SU-DHL-6 (cell line): ENCODE measurements at regions not wholly inside any gene's neighbourhood (a gene's known extent, or its start where the extent isn't known, plus 50 kb on each side); places are given as distances from the start of the nearest gene placed in this dataset.

Experiments
- H2AFZ ChIP-seq: fragments of 200-600 bp; sonication (generic); 2 replicates; pipeline ENCODE4 v1.6.1; 2014; ENCODE audit warnings: low read depth, mild to moderate bottlenecking, moderate library complexity, mixed read lengths, antibody characterized with exemption, low read length; ENCODE audit not compliant: severe bottlenecking
- H3F3A ChIP-seq: fragments of 200-600 bp; shearing (Covaris generic); 2 replicates; pipeline ENCODE4 v1.6.0; 2016; ENCODE audit warnings: antibody characterized with exemption, mild to moderate bottlenecking; ENCODE audit not compliant: insufficient read depth
- H3K27ac ChIP-seq: fragments of 200-600 bp; sonication (generic); 2 replicates; pipeline ENCODE4 v1.5.1; 2016; ENCODE audit warnings: low read depth, mild to moderate bottlenecking, low read length, moderate library complexity, mixed read lengths
- H3K27me3 ChIP-seq: fragments of 200-600 bp; sonication (generic), shearing (Covaris generic); 2 replicates; pipeline ENCODE4 v1.6.0; 2014; ENCODE audit warnings: mild to moderate bottlenecking, low read length
- H3K36me3 ChIP-seq: fragments of 200-600 bp; sonication (generic); 2 replicates; pipeline ENCODE4 v1.6.1; 2014; ENCODE audit warnings: mild to moderate bottlenecking, low read length, mixed read lengths
- H3K4me2 ChIP-seq: fragments of 300-600, 200-600 bp; shearing (Covaris generic), sonication (generic); 2 replicates; pipeline ENCODE4 v1.6.0; 2014; ENCODE audit warnings: low read length, low read depth, mild to moderate bottlenecking; ENCODE audit not compliant: poor library complexity, severe bottlenecking
- H3K4me3 ChIP-seq: fragments of 200-600 bp; sonication (generic); 2 replicates; pipeline ENCODE4 v1.5.1; 2014; ENCODE audit warnings: antibody characterized with exemption, low read length, mild to moderate bottlenecking, mixed read lengths; ENCODE audit not compliant: insufficient read depth, poor library complexity, severe bottlenecking
- H3K79me2 ChIP-seq: fragments of 200-600 bp; sonication (generic); 2 replicates; pipeline ENCODE4 v1.6.1; 2014; ENCODE audit warnings: mild to moderate bottlenecking, low read length, moderate library complexity; ENCODE audit not compliant: insufficient read depth
- H3K9ac ChIP-seq: fragments of 200-600 bp; sonication (generic); 2 replicates; pipeline ENCODE4 v1.7.0; 2014; ENCODE audit warnings: mild to moderate bottlenecking, low read length
- H3K9me2 ChIP-seq: fragments of 200-600 bp; sonication (generic); replicated peaks from 2 replicates; pipeline ENCODE4 v1.6.1; 2014; ENCODE audit warnings: low read length; ENCODE audit not compliant: insufficient read depth
- H3K9me3 ChIP-seq: fragments of 200-600 bp; sonication (generic); 2 replicates; pipeline ENCODE4 v1.6.1; 2014; ENCODE audit warnings: low read length, mixed read lengths; ENCODE audit not compliant: insufficient read depth
- H4K20me1 ChIP-seq: fragments of 200-600 bp; sonication (generic); 2 replicates; pipeline ENCODE4 v1.6.1; 2014; ENCODE audit warnings: low read depth, mild to moderate bottlenecking, antibody characterized with exemption, low read length, moderate library complexity, mixed read lengths
- EZH2phosphoT487 ChIP-seq: fragments of 200-600 bp; sonication (generic), shearing (Covaris generic); conservative IDR thresholded peaks from 2 replicates; pipeline ENCODE4 v1.6.1; 2018; ENCODE audit warnings: mild to moderate bottlenecking, antibody characterized with exemption, low read length, moderate library complexity, mixed read lengths
- TF ChIP-seq, protein P1 (sequence below): fragments of 200-600 bp; sonication (generic); IDR thresholded peaks from one replicate; pipeline ENCODE4 v1.5.1; 2017; ENCODE audit warnings: antibody characterized with exemption, mild to moderate bottlenecking, low read length, moderate library complexity; ENCODE audit not compliant: insufficient read depth, poor library complexity, severe bottlenecking

DNA sequence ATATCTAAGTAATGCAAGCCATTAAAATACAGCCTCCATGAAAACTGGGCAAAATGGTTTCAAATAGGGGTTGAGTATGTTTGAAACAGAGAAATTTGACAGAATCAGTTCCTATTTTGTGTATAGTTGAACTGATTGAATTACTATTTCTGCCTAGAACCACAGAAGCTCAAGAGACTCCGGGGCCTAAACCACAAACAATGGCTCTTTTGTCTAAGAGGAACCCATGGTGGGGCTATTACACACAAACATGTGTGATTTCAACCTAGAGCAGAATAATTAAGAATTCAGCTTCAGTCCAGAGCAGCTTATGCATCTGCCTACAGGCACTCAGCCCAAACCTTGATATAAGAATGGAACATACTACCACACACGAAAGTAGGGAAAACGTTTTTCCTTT lies 171.2 kb upstream of the MPDZ start:
- Histone ChIP-seq H3F3A (no peaks in the 10 kb centered on the region), H4K20me1 (no peaks in the 10 kb centered on the region), H3K27ac (no peak overlapping the region), H2AFZ (no peak overlapping the region), H3K9me2 (no peaks in the 10 kb centered on the region), H3K4me2 (no peak overlapping the region), H3K27me3 (no peaks in the 10 kb centered on the region), H3K4me3 (no peak overlapping the region), H3K36me3 (no peaks in the 10 kb centered on the region), H3K9ac (no peak overlapping the region), H3K79me2 (no peaks in the 10 kb centered on the region), H3K9me3 (no peaks in the 10 kb centered on the region)
- TF ChIP-seq EZH2phosphoT487: no peak
- TF ChIP-seq, protein P1, sequence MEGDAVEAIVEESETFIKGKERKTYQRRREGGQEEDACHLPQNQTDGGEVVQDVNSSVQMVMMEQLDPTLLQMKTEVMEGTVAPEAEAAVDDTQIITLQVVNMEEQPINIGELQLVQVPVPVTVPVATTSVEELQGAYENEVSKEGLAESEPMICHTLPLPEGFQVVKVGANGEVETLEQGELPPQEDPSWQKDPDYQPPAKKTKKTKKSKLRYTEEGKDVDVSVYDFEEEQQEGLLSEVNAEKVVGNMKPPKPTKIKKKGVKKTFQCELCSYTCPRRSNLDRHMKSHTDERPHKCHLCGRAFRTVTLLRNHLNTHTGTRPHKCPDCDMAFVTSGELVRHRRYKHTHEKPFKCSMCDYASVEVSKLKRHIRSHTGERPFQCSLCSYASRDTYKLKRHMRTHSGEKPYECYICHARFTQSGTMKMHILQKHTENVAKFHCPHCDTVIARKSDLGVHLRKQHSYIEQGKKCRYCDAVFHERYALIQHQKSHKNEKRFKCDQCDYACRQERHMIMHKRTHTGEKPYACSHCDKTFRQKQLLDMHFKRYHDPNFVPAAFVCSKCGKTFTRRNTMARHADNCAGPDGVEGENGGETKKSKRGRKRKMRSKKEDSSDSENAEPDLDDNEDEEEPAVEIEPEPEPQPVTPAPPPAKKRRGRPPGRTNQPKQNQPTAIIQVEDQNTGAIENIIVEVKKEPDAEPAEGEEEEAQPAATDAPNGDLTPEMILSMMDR: no peak

DNA sequence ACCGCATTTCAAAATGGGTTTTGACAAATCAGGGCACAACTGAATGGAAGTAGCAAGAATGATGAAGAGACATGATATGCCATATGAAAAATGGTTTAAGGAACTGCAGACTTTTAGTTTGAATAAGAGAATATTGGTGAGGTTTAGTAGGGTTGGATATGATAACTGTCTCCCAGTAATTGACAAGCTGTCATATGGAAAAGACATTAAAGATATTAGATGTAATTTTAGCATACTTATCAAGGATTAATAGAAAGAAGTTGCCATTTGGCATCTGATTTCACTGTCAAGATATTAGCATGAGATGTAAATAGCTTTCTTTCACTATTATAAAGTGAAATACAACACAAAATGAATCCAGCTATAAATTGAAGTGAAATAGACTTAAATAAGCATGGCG lies 169.0 kb upstream of the MPDZ start:
- Histone ChIP-seq H4K20me1 (no peaks in the 10 kb centered on the region), H3K36me3 (no peaks in the 10 kb centered on the region), H3K9me2 (no peaks in the 10 kb centered on the region), H3K9me3 (no peaks in the 10 kb centered on the region), H3K79me2 (no peaks in the 10 kb centered on the region), H3K9ac (no peak overlapping the region), H2AFZ (no peak overlapping the region), H3K27me3 (no peaks in the 10 kb centered on the region), H3F3A (no peaks in the 10 kb centered on the region), H3K4me2 (no peak overlapping the region), H3K4me3 (no peak overlapping the region), H3K27ac (no peak overlapping the region)
- TF ChIP-seq, protein P1: no peak
- no peak for TF ChIP-seq EZH2phosphoT487

DNA sequence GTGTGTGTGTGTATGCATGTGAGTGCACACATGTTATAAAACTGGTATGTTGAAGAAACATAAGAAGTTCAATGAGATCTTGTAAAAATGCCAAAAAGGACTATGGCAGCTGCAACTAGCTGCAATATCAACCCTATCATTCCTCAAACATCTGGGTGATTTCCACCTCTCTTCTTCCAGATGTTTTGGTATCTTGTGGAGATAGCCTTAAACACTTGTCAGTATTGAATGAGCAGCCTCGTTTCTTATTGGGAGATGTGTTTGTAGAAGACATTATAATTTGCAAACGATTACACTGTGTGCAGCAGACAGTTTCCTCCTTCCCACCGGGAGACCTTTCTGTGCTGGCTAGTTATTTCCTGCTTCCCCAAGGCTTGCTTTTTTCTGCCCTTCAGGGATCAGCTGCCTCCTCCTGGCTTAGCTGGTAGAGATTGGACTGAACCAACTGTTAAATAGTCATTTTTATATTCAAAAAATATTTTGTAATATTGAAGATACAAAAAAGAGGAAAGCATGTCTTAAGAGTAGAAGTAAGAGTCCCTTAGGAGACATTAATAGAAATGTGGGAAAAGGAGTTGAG lies 168.4 kb upstream of the MPDZ start:
- Histone ChIP-seq H3K4me2 (no peak overlapping the region), H3K79me2 (no peaks in the 10 kb centered on the region), H3F3A (no peaks in the 10 kb centered on the region), H3K4me3 (no peak overlapping the region), H3K9ac (no peak overlapping the region), H4K20me1 (no peaks in the 10 kb centered on the region), H3K36me3 (no peaks in the 10 kb centered on the region), H3K9me3 (no peaks in the 10 kb centered on the region), H2AFZ (no peak overlapping the region), H3K27me3 (no peaks in the 10 kb centered on the region), H3K9me2 (no peaks in the 10 kb centered on the region), H3K27ac (no peak overlapping the region)
- TF ChIP-seq, protein P1: no peak
- TF ChIP-seq EZH2phosphoT487: no peak
